ENCODE measurements at regions not wholly inside any gene's neighbourhood (a gene's known extent, or its start where the extent isn't known, plus 50 kb on each side); places are given as distances from the start of the nearest gene placed in this dataset.

DNA sequence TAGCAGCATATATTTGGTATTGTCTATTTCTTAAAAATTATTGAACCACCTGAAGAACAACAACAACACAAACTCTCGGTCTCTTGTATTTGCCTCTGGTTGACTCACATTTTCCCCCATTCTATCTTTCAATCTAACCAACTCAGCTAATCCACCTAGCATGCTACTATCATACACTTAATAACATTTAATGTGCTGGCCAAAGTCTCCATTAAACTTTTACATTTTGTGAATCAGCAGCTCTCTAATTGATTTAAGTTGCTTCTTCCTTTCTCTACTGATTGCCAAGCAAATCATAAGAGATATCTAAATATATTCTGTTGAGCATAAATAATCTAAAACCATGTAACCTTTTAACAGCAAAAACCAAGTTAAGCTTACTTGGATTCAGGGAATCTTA is 631.7 kb downstream of the IGSF11 start:
- no peak overlapping the region for H3K9ac ChIP-seq (ENCODE audit: low read depth, low read length)
- H3K79me2 ChIP-seq (ENCODE audit: insufficient read depth, low read length), result no peaks in the 10 kb centered on the region
- H3K27ac ChIP-seq (ENCODE audit: low read length), result no peak overlapping the region
- H2AFZ ChIP-seq (ENCODE audit: low read depth, low read length), result no peak overlapping the region
- H3K27me3 ChIP-seq (ENCODE audit: insufficient read depth, low read length, poor library complexity), result no peaks in the 10 kb centered on the region
- no peaks in the 10 kb centered on the region for H4K20me1 ChIP-seq (ENCODE audit: insufficient read depth, low read length)
- H3K9me3 ChIP-seq (ENCODE audit: insufficient read depth, low read length, severe bottlenecking), result no peaks in the 10 kb centered on the region
- H3K4me1 ChIP-seq (ENCODE audit: insufficient read depth, low read length), result no peaks in the 10 kb centered on the region
- H3K36me3 ChIP-seq (ENCODE audit: insufficient read depth, low read length), result no peaks in the 10 kb centered on the region
- DNase-seq, result no peak
- ATAC-seq (ENCODE audit: insufficient read depth, low read depth), result no peak
- H3K4me3 ChIP-seq (ENCODE audit: low read depth in 1 of 2, low read length in 2 of 2), result no peak overlapping the region
- no peak overlapping the region for H3K4me2 ChIP-seq (ENCODE audit: insufficient read depth, low read length)
- no peak for TF ChIP-seq EZH2 (IDR thresholded peaks at IDR 0.05; ENCODE audit: borderline replicate concordance, low read depth, low read length, severe bottlenecking)
- TF ChIP-seq, protein P1, sequence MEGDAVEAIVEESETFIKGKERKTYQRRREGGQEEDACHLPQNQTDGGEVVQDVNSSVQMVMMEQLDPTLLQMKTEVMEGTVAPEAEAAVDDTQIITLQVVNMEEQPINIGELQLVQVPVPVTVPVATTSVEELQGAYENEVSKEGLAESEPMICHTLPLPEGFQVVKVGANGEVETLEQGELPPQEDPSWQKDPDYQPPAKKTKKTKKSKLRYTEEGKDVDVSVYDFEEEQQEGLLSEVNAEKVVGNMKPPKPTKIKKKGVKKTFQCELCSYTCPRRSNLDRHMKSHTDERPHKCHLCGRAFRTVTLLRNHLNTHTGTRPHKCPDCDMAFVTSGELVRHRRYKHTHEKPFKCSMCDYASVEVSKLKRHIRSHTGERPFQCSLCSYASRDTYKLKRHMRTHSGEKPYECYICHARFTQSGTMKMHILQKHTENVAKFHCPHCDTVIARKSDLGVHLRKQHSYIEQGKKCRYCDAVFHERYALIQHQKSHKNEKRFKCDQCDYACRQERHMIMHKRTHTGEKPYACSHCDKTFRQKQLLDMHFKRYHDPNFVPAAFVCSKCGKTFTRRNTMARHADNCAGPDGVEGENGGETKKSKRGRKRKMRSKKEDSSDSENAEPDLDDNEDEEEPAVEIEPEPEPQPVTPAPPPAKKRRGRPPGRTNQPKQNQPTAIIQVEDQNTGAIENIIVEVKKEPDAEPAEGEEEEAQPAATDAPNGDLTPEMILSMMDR (IDR thresholded peaks at IDR 0.05; ENCODE audit: borderline replicate concordance, extremely low read depth, low read length, poor library complexity, severe bottlenecking), result no peak

DNA sequence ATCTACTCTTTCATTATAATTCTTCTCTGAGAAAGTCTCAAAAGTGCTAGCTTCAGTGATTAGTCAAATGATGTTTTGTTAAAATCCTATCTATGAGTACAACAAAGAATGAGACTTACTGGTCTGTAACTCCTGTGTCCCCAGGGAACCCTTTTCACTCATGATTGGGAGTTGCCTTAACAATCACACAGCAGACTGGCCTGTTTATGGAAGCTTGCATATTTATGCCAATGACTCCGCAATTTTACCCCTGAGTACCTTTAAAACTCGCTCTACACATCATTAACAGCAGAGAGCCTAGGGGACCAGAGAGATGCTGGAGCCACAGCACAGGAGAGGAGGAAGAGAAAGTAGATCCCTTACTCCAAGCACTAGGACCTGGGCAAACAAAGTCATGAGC is 628.1 kb downstream of the IGSF11 start:
- Histone ChIP-seq H3K27me3 (ENCODE audit: insufficient read depth, low read length, poor library complexity) (no peaks in the 10 kb centered on the region), H3K4me3 (ENCODE audit: low read depth in 1 of 2, low read length in 2 of 2) (no peak overlapping the region), H3K4me2 (ENCODE audit: insufficient read depth, low read length) (no peak overlapping the region), H3K79me2 (ENCODE audit: insufficient read depth, low read length) (no peaks in the 10 kb centered on the region), H3K36me3 (ENCODE audit: insufficient read depth, low read length) (no peaks in the 10 kb centered on the region), H2AFZ (ENCODE audit: low read depth, low read length) (no peak overlapping the region), H4K20me1 (ENCODE audit: insufficient read depth, low read length) (no peaks in the 10 kb centered on the region), H3K4me1 (ENCODE audit: insufficient read depth, low read length) (no peaks in the 10 kb centered on the region), H3K9ac (ENCODE audit: low read depth, low read length) (no peak overlapping the region), H3K27ac (ENCODE audit: low read length) (no peak overlapping the region), H3K9me3 (ENCODE audit: insufficient read depth, low read length, severe bottlenecking) (no peaks in the 10 kb centered on the region)
- ATAC-seq (ENCODE audit: insufficient read depth, low read depth) (no peak), DNase-seq (no peak)
- TF ChIP-seq, protein P1 (IDR thresholded peaks at IDR 0.05; ENCODE audit: borderline replicate concordance, extremely low read depth, low read length, poor library complexity, severe bottlenecking), result no peak
- no peak for TF ChIP-seq EZH2 (IDR thresholded peaks at IDR 0.05; ENCODE audit: borderline replicate concordance, low read depth, low read length, severe bottlenecking)

DNA sequence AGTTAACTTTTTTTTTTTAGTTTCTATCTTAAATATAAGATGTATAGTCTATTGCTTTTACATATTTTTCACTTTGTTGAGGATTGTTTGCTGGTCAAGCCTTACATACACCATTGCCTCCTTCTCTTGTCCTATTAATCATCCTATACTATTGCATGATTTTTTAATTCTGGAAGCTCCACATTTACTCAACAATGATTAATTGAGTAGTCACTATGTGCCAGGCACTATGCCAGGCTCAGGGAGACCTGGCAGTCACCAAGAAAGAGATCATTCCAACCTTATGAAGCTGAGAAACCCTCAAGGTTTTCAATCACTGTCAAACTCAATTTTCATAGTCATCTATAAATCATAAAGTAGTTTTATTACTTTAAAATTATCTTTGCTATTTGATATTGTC is 626.2 kb downstream of the IGSF11 start:
- ATAC-seq (ENCODE audit: insufficient read depth, low read depth) (no peak), DNase-seq (no peak)
- Histone ChIP-seq H3K4me1 (ENCODE audit: insufficient read depth, low read length) (no peaks in the 10 kb centered on the region), H4K20me1 (ENCODE audit: insufficient read depth, low read length) (no peaks in the 10 kb centered on the region), H3K9ac (ENCODE audit: low read depth, low read length) (no peak overlapping the region), H3K27ac (ENCODE audit: low read length) (no peak overlapping the region), H3K4me3 (ENCODE audit: low read depth in 1 of 2, low read length in 2 of 2) (no peak overlapping the region), H2AFZ (ENCODE audit: low read depth, low read length) (no peak overlapping the region), H3K79me2 (ENCODE audit: insufficient read depth, low read length) (no peaks in the 10 kb centered on the region), H3K36me3 (ENCODE audit: insufficient read depth, low read length) (no peaks in the 10 kb centered on the region), H3K27me3 (ENCODE audit: insufficient read depth, low read length, poor library complexity) (no peaks in the 10 kb centered on the region), H3K9me3 (ENCODE audit: insufficient read depth, low read length, severe bottlenecking) (no peaks in the 10 kb centered on the region), H3K4me2 (ENCODE audit: insufficient read depth, low read length) (no peak overlapping the region)
- no peak for TF ChIP-seq EZH2 (IDR thresholded peaks at IDR 0.05; ENCODE audit: borderline replicate concordance, low read depth, low read length, severe bottlenecking)
- TF ChIP-seq, protein P1 (IDR thresholded peaks at IDR 0.05; ENCODE audit: borderline replicate concordance, extremely low read depth, low read length, poor library complexity, severe bottlenecking), result no peak

DNA sequence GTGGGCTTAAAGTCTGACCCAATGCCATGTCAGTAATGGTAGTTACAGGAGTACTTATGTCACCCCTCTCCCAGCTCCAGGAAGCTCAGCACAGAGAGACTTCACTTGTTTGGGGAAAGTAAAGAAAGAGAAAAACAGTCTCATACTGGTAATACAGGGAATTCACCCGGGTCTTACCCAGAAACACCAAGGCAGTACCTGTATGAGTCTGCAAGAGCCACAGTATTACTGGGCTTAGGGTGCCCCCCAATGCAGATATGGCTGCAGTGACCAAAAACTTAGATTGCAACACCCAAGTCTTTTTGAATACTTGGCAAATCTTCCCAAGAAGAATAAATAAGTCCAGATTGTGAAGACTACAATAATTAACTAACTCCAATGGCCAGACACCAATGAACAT is 622.1 kb downstream of the IGSF11 start:
- no peaks in the 10 kb centered on the region for H4K20me1 ChIP-seq (ENCODE audit: insufficient read depth, low read length)
- ATAC-seq (ENCODE audit: insufficient read depth, low read depth), result no peak
- H3K79me2 ChIP-seq (ENCODE audit: insufficient read depth, low read length), result no peaks in the 10 kb centered on the region
- no peak overlapping the region for H3K9ac ChIP-seq (ENCODE audit: low read depth, low read length)
- no peak for DNase-seq
- H3K9me3 ChIP-seq (ENCODE audit: insufficient read depth, low read length, severe bottlenecking), result no peaks in the 10 kb centered on the region
- H3K4me2 ChIP-seq (ENCODE audit: insufficient read depth, low read length), result no peak overlapping the region
- H2AFZ ChIP-seq (ENCODE audit: low read depth, low read length), result no peak overlapping the region
- no peaks in the 10 kb centered on the region for H3K36me3 ChIP-seq (ENCODE audit: insufficient read depth, low read length)
- no peak overlapping the region for H3K27ac ChIP-seq (ENCODE audit: low read length)
- H3K27me3 ChIP-seq (ENCODE audit: insufficient read depth, low read length, poor library complexity), result no peaks in the 10 kb centered on the region
- TF ChIP-seq, protein P1 (IDR thresholded peaks at IDR 0.05; ENCODE audit: borderline replicate concordance, extremely low read depth, low read length, poor library complexity, severe bottlenecking), result peak; percentile 16
- TF ChIP-seq EZH2 (IDR thresholded peaks at IDR 0.05; ENCODE audit: borderline replicate concordance, low read depth, low read length, severe bottlenecking), result no peak
- no peaks in the 10 kb centered on the region for H3K4me1 ChIP-seq (ENCODE audit: insufficient read depth, low read length)
- H3K4me3 ChIP-seq (ENCODE audit: low read depth in 1 of 2, low read length in 2 of 2), result no peak overlapping the region
